OCI-LY7 (cell line): ENCODE measurements at regions not wholly inside any gene's neighbourhood (a gene's known extent, or its start where the extent isn't known, plus 50 kb on each side); places are given as distances from the start of the nearest gene placed in this dataset.

ENCODE experiments used
- BruUV-seq: library from RNA; stranded (reverse); fragments of 400-500 nt; replicated peaks from 2 replicates; lab custom pipeline; 2021; lab: Mats Ljungman, UMichigan
- CTCF ChIA-PET: fragments of 300-600 bp; sonication (Branson Sonifier 250); formaldehyde crosslinking; loops from one replicate; lab custom pipeline; 2022; ENCODE audit warnings: antibody characterized with exemption; ENCODE audit not compliant: unreplicated experiment; lab: Charles Lee
- POLR2A ChIA-PET: fragments of 300-600 bp; sonication (Branson Sonifier 250); formaldehyde crosslinking; loops from one replicate; lab custom pipeline; 2022; ENCODE audit warnings: antibody characterized with exemption; lab: Charles Lee
- DNase-seq: peaks from one replicate; pipeline ENCODE4 v3.0.0-alpha.2; 2015; ENCODE audit warnings: low spot score
- H2AFZ ChIP-seq: fragments of 200-600 bp; sonication (generic), shearing (Covaris generic); 2 replicates; pipeline ENCODE4 v1.6.1; 2014; ENCODE audit warnings: mild to moderate bottlenecking, antibody characterized with exemption, low read length, moderate library complexity
- H3K27ac ChIP-seq: fragments of 200-600 bp; sonication (generic); 2 replicates; pipeline ENCODE4 v1.5.1; 2014; ENCODE audit warnings: mixed run types, low read depth, mild to moderate bottlenecking, moderate library complexity, low read length, inconsistent platforms; ENCODE audit not compliant: poor library complexity, severe bottlenecking
- H3K36me3 ChIP-seq: fragments of 200-600 bp; sonication (generic); 2 replicates; pipeline ENCODE4 v1.6.1; 2014; ENCODE audit warnings: mild to moderate bottlenecking, antibody characterized with exemption, low read length, moderate library complexity, mixed read lengths; ENCODE audit not compliant: insufficient read depth
- H3K4me1 ChIP-seq: fragments of 200-600 bp; sonication (generic); 2 replicates; pipeline ENCODE4 v1.5.1; 2014; ENCODE audit warnings: mild to moderate bottlenecking, low read length; ENCODE audit not compliant: insufficient read depth, poor library complexity, severe bottlenecking
- H3K4me2 ChIP-seq: fragments of 200-600 bp; sonication (generic); 2 replicates; pipeline ENCODE4 v1.6.1; 2014; ENCODE audit warnings: mild to moderate bottlenecking, low read length
- H3K4me3 ChIP-seq: fragments of 200-600 bp; sonication (generic); 2 replicates; pipeline ENCODE4 v1.5.1; 2014; ENCODE audit warnings: mild to moderate bottlenecking, low read depth, low read length; ENCODE audit not compliant: poor library complexity, severe bottlenecking
- H3K79me2 ChIP-seq: fragments of 200-600 bp; sonication (generic); 2 replicates; pipeline ENCODE4 v1.6.1; 2016; ENCODE audit warnings: low read depth, mild to moderate bottlenecking, low read length, moderate library complexity, mixed read lengths; ENCODE audit not compliant: insufficient read depth
- H3K9me2 ChIP-seq: fragments of 200-600 bp; sonication (generic); 2 replicates; pipeline ENCODE4 v1.6.1; 2016; ENCODE audit warnings: mild to moderate bottlenecking, low read length, mixed read lengths; ENCODE audit not compliant: insufficient read depth
- H3K9me3 ChIP-seq: fragments of 200-600 bp; sonication (generic); 2 replicates; pipeline ENCODE4 v1.6.1; 2014; ENCODE audit warnings: mild to moderate bottlenecking, mixed run types, low read length, mixed read lengths
- H4K20me1 ChIP-seq: fragments of 200-600 bp; sonication (generic); 2 replicates; pipeline ENCODE4 v1.6.1; 2014; ENCODE audit warnings: mild to moderate bottlenecking, antibody characterized with exemption, low read length, moderate library complexity, mixed read lengths; ENCODE audit not compliant: insufficient read depth
- EZH2phosphoT487 ChIP-seq: fragments of 200-600 bp; sonication (generic); IDR thresholded peaks from 2 replicates; pipeline ENCODE4 v1.6.1; 2018; ENCODE audit warnings: low read depth, borderline replicate concordance, mild to moderate bottlenecking, mixed run types, antibody characterized with exemption, low read length, moderate library complexity, mixed read lengths
- intact Hi-C: fragments of 100-400 bp; cut with micrococcal nuclease; formaldehyde crosslinking; loops from one replicate; pipeline ENCODE4 v1.10.0; 2022; ENCODE audit not compliant: unreplicated experiment
- TF ChIP-seq, protein P1 (sequence below): fragments of 200-600 bp; sonication (generic); conservative IDR thresholded peaks from 2 replicates; pipeline ENCODE4 v1.5.1; 2014; ENCODE audit warnings: mild to moderate bottlenecking, antibody characterized with exemption, low read length, moderate library complexity, mixed read lengths

DNA sequence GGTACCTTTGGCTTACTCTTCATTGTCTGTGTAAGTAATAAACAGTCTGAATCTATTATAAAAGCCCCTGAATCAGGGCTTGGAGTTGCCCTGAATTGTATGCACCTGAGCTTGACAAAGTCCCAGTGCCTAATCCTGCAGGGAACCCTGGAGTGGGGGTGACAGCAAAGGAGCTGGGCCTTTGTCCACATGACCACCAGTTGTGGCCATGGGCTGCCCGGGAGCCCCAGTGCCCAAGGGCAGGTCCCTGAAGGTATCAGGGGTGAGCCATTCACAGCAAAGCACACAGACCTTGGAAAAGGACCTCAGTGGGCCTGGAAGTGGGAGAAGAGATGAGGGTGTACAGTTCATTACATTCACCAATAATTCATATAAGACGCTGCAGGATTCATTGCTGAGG is 94.2 kb downstream of the BANF2 start:
- no TSS peak for BruUV-seq
- Histone ChIP-seq H3K4me2 (no peak overlapping the region), H3K36me3 (no peaks in the 10 kb centered on the region), H4K20me1 (no peaks in the 10 kb centered on the region), H3K4me3 (no peak overlapping the region), H3K9me2 (no peaks in the 10 kb centered on the region), H3K79me2 (no peaks in the 10 kb centered on the region), H3K27ac (no peak overlapping the region), H3K9me3 (no peaks in the 10 kb centered on the region), H3K4me1 (no peaks in the 10 kb centered on the region), H2AFZ (no peak overlapping the region)
- intact Hi-C loops: no loop called here
- DNase-seq: no peak
- TF ChIP-seq, protein P1, sequence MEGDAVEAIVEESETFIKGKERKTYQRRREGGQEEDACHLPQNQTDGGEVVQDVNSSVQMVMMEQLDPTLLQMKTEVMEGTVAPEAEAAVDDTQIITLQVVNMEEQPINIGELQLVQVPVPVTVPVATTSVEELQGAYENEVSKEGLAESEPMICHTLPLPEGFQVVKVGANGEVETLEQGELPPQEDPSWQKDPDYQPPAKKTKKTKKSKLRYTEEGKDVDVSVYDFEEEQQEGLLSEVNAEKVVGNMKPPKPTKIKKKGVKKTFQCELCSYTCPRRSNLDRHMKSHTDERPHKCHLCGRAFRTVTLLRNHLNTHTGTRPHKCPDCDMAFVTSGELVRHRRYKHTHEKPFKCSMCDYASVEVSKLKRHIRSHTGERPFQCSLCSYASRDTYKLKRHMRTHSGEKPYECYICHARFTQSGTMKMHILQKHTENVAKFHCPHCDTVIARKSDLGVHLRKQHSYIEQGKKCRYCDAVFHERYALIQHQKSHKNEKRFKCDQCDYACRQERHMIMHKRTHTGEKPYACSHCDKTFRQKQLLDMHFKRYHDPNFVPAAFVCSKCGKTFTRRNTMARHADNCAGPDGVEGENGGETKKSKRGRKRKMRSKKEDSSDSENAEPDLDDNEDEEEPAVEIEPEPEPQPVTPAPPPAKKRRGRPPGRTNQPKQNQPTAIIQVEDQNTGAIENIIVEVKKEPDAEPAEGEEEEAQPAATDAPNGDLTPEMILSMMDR: no peak
- no peak for TF ChIP-seq EZH2phosphoT487
- ChIA-PET CTCF (no interaction called here), POLR2A (no interaction called here)

DNA sequence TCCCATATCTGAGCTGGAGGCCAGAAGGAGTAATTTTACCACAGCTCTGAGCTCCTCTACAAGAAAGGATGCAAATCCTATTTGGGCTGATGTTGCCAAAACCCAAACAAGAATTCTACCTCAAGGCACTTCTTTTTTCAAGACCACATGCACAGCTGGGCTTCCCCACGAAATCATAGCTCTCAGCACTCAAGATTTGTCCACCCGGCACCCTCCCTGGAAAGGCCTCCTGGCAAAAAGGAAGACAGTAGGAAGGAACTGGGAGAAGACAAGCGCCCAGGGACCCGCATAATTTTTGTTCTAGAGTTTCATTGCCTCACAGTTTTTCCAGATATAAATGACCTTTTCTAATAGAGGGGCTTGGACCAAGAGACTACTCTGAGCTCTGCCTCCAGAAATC is 90.5 kb downstream of the BANF2 start:
- TF ChIP-seq EZH2phosphoT487: no peak
- TF ChIP-seq, protein P1: no peak
- no peaks in the 10 kb centered on the region for H3K9me3 ChIP-seq
- no peaks in the 10 kb centered on the region for H4K20me1 ChIP-seq
- no peak overlapping the region for H2AFZ ChIP-seq
- no TSS peak for BruUV-seq
- no peaks in the 10 kb centered on the region for H3K36me3 ChIP-seq
- H3K9me2 ChIP-seq: no peaks in the 10 kb centered on the region
- DNase-seq: no peak
- H3K4me3 ChIP-seq: no peak overlapping the region
- intact Hi-C loops: no loop called here
- ChIA-PET CTCF (interaction anchor here (1.1 kb wide), 1 partner anchor 47 kb away, joined by 3 read pairs; no protein-coding TSS in a partner anchor), POLR2A (no interaction called here)
- H3K4me1 ChIP-seq: no peaks in the 10 kb centered on the region
- H3K4me2 ChIP-seq: no peak overlapping the region
- no peaks in the 10 kb centered on the region for H3K79me2 ChIP-seq
- no peak overlapping the region for H3K27ac ChIP-seq

DNA sequence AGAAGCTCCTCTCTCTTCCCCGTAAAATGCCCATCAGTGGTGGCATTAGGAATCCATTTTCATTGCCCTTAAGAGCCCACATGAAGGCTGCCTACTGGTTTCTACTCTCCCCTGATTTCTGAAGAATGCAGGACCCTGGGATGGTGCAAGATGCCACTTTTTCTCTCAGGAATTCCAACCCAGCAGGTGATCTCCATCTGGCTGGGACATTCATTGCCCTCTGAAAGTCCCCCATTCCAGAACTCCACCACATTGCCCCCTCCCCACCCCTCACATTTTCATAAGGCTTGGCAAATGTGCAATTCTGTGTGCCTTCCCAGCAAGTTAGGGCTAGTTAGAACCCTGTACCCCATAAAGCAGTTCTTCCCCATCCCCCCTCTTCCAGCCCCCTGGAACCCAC is 88.0 kb downstream of the BANF2 start:
- Histone ChIP-seq H3K4me2 (no peak overlapping the region), H3K4me3 (no peak overlapping the region), H3K4me1 (peaks cover 12% of the 10 kb centered on the region), H4K20me1 (no peaks in the 10 kb centered on the region), H3K9me3 (no peaks in the 10 kb centered on the region), H3K36me3 (no peaks in the 10 kb centered on the region), H2AFZ (no peak overlapping the region), H3K27ac (no peak overlapping the region), H3K9me2 (no peaks in the 10 kb centered on the region), H3K79me2 (no peaks in the 10 kb centered on the region)
- TF ChIP-seq EZH2phosphoT487: no peak
- TF ChIP-seq, protein P1: no peak
- BruUV-seq: no TSS peak
- ChIA-PET CTCF (no interaction called here), POLR2A (interaction anchor here (1.1 kb wide), 1 partner anchor 80 kb away, joined by 8 read pairs; no protein-coding TSS in a partner anchor)
- intact Hi-C loops: no loop called here
- DNase-seq: no peak
